ENCODE measurements at regions not wholly inside any gene's neighbourhood (a gene's known extent, or its start where the extent isn't known, plus 50 kb on each side); places are given as distances from the start of the nearest gene placed in this dataset.

GRCh38 chr14:105857220-105857825, 330.9 kb downstream of the TMEM121 start:
- TF ChIP-seq, protein P1, sequence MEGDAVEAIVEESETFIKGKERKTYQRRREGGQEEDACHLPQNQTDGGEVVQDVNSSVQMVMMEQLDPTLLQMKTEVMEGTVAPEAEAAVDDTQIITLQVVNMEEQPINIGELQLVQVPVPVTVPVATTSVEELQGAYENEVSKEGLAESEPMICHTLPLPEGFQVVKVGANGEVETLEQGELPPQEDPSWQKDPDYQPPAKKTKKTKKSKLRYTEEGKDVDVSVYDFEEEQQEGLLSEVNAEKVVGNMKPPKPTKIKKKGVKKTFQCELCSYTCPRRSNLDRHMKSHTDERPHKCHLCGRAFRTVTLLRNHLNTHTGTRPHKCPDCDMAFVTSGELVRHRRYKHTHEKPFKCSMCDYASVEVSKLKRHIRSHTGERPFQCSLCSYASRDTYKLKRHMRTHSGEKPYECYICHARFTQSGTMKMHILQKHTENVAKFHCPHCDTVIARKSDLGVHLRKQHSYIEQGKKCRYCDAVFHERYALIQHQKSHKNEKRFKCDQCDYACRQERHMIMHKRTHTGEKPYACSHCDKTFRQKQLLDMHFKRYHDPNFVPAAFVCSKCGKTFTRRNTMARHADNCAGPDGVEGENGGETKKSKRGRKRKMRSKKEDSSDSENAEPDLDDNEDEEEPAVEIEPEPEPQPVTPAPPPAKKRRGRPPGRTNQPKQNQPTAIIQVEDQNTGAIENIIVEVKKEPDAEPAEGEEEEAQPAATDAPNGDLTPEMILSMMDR (IDR thresholded peaks at IDR 0.05), result no peak
- TF ChIP-seq POLR2A (IDR thresholded peaks at IDR 0.05), result no peak
